TTC549 (cell line): ENCODE measurements at regions not wholly inside any gene's neighbourhood (a gene's known extent, or its start where the extent isn't known, plus 50 kb on each side); places are given as distances from the start of the nearest gene placed in this dataset.

ENCODE experiments used
- FAIRE-seq: peaks from 2 replicates; lab custom pipeline; 2012; peaks lifted over from hg19 to GRCh38; lab: Jason Lieb, UNC

DNA sequence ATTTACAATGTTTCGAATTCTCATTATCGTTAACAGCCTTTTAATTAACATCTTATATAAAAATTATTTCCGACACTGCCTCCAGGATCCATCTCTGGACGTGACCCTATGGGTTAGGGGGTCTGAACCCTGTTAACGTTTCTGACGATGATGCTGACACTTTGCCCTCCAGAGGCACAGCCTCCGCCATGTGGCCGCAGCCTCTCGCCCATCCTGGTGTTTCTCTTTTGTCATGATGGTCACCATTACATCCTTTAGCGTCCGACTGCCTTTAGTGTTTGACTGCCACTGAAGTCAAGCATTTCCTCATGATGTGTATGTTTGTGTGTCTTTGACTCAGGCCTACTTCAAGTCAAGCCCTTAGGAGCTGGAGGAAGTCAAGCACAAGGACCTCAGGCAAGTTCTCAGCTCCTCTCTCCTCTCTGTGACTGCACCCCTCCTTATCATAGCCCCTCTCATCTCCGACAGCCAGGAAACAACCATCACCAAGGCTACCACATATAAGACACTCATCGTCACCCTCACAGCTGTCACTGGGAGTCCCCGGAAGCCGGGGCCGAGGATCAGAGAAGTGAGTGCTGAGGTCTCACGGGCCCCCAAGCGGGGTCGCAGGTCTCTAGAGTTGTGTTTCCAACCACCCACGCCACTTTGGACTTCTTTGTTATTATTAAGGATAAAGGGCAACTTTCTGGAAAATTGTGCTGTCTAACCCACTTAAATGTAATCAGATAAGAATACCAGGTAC is 96.1 kb upstream of the PPP2R2D start:
- FAIRE-seq: no peak

DNA sequence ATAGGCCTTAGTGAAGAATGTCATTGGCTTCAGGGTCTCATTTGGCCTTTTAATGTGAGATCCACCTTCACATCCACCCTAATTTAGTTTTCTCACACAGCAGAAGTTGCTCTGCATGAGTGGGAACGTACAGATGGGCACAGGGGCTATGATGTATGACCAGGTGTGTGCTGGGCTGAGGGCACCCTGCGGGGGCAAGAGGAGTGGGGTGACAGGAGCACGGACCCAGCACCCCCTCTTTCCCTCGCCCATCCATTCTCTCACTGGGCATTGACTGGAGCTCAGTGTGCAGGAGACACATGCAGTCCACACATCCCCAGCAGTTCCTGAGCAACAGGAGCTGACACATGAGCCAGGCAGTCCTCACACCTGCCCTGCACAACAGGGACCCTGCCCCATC is 95.1 kb upstream of the PPP2R2D start:
- no peak for FAIRE-seq

DNA sequence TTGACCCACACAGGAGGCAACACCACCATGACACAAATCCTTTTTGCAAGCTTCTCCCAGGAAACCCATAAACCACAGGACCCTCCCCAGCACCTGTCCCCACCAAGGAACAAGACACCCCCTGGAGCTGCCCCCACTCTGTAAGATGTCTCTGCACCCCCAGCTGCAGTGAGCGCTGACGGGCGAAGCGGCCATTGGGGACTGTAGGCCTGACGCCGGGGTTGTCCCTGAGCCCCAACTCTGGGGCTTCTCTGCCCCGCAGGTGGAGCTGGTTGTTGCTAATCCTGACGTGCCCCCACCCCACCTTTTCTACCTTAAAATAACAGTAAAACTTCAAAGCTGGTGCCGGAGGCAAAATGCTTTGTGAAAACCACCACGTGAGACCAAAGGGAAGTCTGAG is 94.7 kb upstream of the PPP2R2D start:
- FAIRE-seq: no peak

DNA sequence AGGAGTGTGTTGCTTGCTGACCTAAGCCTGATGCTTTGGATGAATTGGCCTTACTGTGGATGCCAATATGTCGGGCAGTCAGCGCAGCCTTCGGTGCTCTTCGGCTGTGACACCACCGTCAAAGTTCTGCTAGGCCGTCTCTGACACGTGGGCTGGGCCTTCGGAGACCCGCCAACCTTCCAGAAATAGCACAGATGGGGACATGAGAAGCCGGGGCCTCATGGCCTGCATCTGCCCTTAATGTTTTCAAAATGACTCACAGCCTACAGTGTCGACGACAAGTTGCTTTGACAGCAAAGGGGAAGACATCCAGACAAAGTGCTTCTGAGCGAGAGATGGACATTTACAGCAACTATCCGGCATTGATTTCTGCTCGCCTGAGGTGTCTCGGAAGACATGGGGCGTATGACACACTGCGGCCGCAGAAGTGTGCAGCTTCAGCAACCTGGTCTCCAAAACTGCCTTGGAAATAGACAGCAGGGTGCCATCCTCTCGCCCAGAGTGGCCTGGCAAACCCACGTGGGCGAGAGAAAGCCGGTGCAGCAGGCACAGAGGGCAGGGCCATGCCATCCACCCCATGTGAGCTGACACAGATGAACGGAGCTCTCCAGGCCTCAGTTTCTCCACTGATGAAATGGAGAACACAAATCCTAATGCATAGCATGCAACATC is 94.0 kb upstream of the PPP2R2D start:
- FAIRE-seq: no peak

DNA sequence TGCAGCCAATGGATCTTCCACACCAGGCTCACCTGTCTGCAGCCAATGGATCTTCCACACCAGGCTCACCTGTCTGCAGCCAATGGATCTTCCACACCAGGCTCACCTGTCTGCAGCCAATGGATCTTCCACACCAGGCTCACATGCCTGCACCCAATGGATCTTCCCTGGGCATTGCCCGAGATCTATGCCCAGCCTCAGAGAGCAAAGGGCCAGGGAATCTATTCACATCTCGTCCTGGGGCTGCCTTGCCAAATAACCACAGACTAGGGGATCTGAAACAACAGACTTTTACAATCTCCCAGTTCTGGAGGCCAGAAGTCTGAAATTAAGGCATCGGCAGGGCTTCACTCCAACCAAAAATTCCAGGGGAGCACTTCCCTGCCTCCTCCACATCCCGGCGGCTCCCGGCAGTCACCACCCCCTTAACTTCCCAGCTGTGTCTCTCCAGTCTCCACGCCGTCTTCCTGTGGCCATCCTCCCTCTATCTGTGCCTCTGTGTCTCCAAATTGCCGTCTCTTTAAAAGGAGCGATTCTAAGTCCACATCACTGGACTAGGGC is 92.4 kb upstream of the PPP2R2D start:
- no peak for FAIRE-seq

DNA sequence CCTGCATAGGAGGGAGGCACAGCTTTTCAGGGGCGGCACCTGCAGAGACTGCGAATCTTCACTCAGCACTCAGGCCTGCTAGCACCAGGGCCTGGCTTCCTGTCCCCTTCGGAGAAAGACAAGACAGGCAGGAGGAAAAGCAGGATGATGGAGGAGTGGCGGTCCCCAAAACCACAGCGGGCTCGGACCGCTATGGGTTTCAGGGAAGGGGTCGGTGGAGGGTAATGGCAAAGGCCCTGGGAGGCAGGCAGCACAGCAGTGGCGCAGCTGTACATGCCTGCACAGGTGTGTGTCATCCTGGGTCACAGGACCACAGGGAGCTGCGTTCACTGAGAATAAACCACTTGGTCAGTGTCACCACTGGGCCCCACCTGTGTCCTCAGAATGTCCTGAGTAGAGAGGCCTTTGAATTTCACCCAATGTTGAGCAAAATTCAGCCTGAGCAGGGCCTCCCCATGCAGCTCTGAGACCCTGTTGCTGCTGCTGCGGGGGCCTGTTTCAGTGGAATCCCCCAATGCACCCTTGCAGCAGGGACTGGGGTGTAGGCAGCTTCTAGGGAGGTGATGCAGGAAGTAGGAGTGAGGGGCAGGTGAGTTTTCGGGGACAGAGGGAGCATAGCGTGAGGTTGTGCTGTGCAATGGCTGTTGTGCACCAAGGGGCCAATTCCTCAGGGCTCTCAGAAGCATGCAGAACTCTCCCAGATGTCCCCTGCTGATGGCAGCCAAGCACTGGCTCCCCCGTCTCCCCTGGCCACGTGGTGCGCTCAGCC is 90.6 kb upstream of the PPP2R2D start:
- FAIRE-seq: no peak

DNA sequence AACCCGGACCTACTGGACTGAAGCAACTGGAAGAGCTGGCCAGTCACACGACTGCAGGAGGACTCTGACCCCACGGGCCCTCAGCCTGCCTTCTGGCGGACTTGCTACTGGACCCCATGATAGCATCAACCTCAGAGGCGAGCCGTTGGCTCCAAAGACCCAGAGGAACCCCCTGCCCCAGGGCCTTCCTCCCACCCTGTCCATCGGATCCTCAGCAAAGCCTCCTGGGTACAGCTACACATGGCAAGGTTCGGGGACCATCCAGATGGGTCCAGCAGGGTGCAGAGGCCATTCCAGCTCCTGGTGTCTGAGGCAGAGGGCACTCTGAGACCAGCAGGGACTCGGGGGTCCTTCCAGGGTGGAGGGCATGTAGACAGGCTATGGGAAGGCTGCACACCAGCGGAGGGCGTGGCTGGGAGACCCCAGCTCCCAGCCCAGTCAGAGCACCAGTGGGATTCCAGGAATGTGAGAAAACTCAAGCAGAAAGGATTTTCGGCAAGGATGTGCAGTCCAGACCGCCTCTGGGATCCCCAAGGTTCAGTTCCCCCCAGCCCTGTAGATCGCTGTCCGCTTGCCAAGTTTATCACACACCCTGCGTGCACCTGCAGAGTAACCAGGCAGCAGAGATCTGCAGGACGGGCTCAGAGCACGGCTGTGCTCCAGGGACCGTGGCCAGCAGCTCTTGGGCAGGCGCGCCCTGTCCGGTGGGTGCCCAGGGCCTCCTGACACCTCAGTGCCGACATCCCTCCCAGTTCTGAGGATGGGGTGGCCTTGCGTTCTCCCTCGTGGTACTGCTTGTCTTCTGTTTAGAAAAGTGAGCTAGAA is 89.8 kb upstream of the PPP2R2D start:
- no peak for FAIRE-seq

DNA sequence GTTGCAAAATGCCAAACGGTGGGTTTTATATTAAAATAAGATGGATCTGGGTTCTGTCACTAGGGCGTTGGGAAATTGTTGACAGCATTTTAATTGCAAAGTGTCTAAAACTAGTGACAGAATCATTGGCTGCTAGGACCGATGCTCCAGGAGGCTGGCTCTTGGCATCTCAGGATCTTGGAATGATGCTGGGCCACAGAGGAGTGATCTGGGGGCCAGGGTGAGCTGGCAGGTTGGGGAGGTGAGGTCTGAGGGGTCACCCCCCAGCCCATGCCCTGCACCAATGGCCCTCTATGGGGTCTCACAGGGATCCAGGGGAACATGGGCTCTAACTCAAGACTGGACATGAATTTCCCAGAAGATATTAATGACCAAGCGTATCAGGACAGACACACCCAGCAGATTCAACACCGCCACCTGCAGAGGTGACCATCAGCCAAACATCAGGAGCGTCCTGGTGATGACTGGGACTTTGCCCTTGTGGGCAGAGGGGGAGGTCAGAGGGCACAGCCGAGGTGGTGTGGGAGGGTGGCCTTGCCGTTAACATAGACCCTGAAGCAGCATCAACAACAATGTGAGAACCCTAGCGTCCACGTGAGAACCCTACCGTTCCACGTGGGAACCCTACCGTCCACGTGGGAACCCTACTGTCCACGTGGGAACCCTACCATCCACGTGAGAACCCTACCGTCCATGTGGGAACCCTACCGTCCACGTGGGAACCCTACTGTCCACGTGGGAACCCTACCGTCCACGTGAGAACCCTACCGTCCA is 89.0 kb upstream of the PPP2R2D start:
- no peak for FAIRE-seq

DNA sequence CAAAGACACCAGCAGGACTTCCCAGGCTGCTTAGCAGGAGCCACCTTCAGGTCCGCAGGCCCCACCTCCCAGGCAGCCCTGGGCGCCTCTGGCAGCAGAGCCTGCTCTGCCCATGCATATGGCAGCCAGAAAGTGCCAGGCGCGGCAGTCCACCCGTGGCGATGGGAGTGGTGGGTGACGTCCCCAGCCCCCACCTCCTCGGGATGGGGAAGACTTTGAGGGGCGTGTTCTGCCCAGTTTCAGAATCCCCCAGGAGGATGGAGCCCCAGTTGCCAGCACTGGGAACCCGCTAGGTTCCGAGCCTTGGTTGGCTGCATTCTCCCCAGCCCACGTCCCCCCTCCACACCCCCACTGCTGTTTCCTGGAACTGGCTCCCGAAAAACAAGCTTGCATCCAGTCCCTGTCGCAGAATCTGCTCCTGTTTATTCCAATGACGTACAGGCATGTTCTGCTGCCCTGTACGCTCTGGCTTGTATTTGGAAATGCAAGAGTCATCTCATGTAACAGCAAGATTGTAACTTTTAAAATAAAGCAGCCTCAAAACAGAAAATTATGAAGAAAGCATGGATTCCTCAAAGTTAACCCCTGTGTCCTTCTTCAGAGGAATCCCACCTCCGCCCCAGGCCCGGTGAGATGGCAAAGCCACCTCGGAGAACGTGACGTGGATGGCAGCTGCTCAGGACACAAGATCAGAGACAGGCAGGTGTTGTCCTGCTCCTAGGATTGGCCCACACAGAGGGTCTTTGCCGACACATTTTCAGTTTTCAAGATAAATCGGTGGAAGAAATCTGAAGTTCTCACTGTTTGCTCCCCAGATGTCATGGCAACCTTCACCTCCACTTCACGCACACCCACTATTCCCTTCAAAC is 87.8 kb upstream of the PPP2R2D start:
- FAIRE-seq: no peak

DNA sequence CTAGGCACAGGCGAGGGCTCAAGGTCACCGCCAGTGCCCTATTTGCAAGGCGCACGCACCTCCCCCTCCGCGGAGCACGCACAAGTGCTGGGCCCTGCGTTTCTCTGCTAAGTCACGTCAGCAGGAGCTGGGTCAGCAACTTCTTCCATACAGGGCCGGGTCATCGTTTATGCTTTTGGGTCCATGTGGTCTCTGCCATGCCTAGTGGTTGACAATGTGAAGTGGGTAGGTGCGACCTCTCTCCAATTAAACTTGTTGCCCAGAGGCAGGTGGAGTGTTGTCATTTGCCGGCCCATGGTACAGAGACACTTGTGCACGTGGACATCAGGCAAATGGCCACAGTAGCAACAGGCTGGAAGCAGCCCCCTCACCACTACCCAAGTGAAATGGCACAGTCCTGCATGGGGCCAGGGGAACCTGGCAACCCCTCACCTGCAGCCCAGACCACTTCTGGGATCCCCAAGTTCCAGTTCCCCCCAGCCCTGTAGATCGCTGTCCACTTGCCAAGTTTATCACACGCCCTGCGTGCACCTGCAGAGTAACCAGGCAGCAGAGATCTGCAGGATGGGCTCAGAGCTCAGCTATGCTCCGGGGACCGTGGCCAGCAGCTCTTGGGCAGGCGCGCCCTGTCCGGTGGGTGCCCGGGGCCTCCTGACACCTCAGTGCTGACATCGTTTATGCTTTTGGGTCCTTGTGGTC is 86.1 kb upstream of the PPP2R2D start:
- FAIRE-seq: no peak

DNA sequence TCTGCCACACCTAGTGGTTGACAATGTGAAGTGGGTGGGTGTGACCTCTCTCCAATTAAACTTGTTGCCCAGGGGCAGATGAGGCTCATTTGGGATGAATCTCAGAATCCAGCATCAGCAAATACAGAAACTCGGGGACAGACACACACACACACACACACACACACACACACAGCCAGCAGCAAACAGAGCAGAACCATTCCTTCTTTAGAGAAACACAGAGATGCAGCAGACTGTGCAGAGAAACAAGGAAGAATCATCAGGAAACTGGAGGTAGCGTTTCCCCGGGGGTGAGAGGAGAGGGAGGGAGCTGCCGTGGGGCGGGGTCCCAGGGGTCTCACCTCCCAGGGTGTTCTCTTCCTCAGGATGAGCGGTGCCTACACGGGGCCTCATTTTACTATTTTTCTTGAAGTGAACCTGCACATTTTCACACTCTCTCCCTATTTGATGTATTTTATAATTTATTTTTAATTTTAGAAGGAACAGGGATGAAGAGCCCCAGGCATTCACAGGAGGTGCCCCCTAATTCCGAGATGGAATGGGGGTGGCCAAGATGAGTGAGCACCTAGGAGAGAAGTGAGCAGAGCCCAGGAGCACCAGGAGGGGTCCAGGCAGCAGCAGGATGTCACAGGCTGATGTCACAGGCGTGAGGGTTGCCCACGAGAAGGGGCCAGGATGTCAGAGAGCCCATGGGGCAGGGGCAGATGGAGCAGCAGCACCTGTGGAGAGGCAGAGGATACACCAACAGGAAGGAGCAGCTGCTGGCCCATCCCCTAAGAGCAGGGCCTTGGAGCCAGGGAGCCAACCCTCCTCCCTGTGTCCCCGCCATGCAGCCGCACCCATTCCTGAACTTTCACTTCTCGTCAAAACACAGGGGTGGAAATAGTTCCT is 85.3 kb upstream of the PPP2R2D start:
- no peak for FAIRE-seq

DNA sequence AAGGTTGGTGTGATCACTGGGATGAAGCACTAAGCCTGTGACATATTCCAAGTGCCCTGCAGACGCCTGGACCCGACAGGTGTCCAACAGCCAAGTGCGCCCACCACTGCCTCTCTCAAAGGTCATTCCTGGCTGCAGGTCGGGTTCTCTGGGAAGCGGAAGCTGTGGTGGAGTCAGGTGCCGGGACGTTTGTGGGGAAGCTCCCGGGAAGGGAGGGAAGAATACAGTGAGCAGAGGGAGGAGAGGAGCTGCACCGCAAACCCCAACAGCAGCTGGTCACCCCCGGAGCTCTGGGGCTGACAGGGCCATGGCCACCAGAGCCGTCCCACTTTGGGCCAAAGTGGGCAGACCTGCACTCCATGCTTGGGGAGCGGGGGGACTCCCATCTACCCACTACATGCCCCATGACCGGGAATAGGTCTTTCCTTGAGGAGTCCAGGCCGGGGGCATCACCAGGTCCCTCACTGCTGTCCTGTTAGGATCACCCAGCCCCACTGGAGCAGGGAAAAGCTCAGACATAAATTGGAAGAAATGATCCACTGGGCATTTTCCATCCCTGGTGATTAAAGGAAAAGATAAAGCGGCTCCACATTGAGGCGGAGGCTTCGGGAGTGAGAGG is 84.5 kb upstream of the PPP2R2D start:
- FAIRE-seq: no peak

DNA sequence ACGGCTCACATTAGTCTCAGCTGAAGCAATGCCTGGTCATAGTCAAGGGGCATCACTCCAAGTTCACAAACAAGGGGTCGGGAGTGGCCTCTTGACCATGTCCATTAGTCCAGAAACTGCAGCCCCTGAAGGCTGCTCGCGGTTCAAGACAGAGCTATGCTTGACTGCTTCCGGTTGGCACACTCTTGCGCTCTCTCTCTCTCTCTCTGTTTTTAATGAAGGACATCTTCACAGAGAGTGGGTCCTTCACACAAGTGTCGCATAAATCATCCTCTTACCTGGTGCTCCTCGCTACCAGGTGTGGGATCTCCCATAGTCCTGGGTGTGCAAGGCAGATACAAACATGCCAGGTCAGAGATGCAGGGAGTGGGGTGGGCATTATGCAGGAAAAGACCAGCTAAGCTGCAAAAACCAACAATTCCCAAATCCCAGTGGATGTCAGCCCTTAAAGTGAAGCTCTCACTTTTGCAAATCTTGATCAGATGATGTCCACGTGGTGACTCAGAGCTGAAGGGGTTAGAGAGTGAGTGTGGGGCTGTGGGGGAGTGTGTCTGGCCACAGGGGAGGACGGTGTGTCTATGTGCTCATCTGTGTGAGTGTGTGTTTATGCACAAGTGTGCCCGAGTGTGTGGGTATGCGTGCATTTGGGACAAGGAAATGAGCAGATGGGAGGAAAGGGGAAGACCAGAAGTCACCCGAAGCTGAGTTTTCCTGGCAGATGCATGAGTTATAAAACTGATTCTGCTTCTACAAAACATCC is 83.7 kb upstream of the PPP2R2D start:
- no peak for FAIRE-seq

DNA sequence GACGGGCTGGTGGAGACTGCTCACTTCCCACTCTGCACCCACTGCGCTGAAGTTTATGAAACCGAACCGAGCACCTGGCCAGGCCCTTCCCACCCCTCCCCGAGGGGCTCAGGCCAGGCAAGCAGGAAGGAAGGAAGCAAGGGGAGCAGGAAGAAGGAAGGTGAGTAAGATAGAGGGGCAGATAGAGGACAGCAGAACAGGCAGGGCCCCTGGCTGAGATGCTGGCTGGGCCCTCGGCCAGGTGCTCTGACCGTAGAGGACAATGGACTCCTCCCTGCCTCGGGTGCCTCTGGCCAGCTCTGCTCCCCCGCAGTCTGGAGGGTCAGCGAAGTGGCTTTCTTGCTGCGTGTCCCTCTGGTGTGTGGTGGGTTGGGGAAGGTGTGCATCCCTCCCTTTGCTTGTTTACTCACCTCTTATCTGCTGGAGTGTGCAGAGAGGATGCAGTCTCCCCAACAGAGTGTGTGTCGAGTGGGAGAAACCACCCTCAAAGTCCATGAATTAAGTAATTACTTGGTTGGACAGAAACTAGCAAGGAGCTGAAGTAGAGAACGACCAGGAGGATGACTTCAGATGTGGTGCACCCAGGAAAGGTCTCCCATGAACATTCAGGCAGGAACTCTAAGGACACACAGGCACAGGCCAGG is 82.8 kb upstream of the PPP2R2D start:
- no peak for FAIRE-seq

DNA sequence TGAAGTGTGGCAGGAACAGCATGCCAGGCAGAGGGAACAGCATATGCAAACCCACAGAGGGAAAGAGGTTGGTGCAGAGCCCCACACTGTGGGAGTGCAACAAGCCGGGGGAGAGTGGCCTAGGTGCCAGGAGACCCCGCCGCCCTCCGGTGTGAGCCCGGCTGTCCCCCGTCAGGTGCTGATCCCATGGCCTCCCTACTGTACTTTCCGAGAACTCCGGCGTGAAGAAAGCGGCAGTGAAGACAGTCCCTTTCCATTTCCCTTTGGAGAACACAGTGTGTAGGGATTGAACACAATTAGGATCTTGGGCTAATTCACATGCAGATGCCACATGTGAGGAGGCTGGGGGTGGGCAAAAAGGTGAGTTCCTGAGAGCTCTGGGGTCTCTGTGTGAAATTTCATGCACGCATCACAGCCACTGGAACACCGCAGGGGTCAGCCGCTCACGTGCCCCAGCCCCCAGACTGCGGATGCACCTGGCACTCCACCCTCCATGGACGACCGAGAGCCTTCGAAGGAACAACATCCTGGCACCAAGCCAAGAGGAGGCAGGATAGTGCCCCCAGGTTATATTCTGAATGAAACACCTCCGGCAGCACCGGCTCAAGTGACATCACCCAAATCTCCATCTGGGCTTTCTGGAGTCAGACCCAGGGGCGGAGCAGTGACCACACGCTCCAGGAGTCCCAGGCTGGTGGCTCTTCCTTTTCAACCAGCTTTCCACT is 82.1 kb upstream of the PPP2R2D start:
- no peak for FAIRE-seq
